Stimulated activated CD8-positive, alpha-beta memory T cell treated with anti-CD3 and anti-CD28 coated beads, Interleukin-7, amount 100 ng/mL, for 24 hours (primary cell): ENCODE measurements at regions not wholly inside any gene's neighbourhood (a gene's known extent, or its start where the extent isn't known, plus 50 kb on each side); places are given as distances from the start of the nearest gene placed in this dataset.

Source experiments
- DNase-seq: peaks from one replicate; pipeline ENCODE4 v3.0.0-alpha.2; 2020; ENCODE audit warnings: low read depth

GRCh38 chr5:40413743-40414142, 266.0 kb upstream of the PTGER4 start:
- no peak for DNase-seq

- no peak for DNase-seq
These were observed 266.9 kb upstream of the PTGER4 start for GRCh38 chr5:40412771-40413170.

GRCh38 chr5:40410964-40411635, 268.6 kb upstream of the PTGER4 start:
- DNase-seq: no peak

- DNase-seq: no peak
These were observed 269.4 kb upstream of the PTGER4 start for GRCh38 chr5:40410231-40410861.

GRCh38 chr5:40409601-40410000, 270.1 kb upstream of the PTGER4 start:
- DNase-seq: no peak

GRCh38 chr5:40406741-40407211, 272.9 kb upstream of the PTGER4 start:
- DNase-seq: no peak

- no peak for DNase-seq
These were observed 273.5 kb upstream of the PTGER4 start for GRCh38 chr5:40405996-40406740.

GRCh38 chr5:40405230-40405629, 274.5 kb upstream of the PTGER4 start:
- DNase-seq: no peak

- no peak for DNase-seq
These were observed 275.1 kb upstream of the PTGER4 start for GRCh38 chr5:40404613-40405012.

GRCh38 chr5:40402007-40402364, 277.7 kb upstream of the PTGER4 start:
- DNase-seq: no peak

GRCh38 chr5:40401284-40402006, 278.3 kb upstream of the PTGER4 start:
- DNase-seq: no peak

GRCh38 chr5:40400245-40400644, 279.5 kb upstream of the PTGER4 start:
- DNase-seq: no peak

- no peak for DNase-seq
These were observed 280.4 kb upstream of the PTGER4 start for GRCh38 chr5:40399349-40399748.

GRCh38 chr5:40397976-40398375, 281.7 kb upstream of the PTGER4 start:
- DNase-seq: no peak

- DNase-seq: no peak
These were observed 282.6 kb upstream of the PTGER4 start for GRCh38 chr5:40397091-40397490.

- DNase-seq: no peak
These were observed 283.4 kb upstream of the PTGER4 start for GRCh38 chr5:40396317-40396716.

GRCh38 chr5:40395251-40395650, 284.5 kb upstream of the PTGER4 start:
- no peak for DNase-seq

- DNase-seq: no peak
These were observed 285.0 kb upstream of the PTGER4 start for GRCh38 chr5:40394698-40395097.

- DNase-seq: no peak
These were observed 288.1 kb upstream of the PTGER4 start for GRCh38 chr5:40391642-40392041.

- DNase-seq: no peak
These were observed 289.2 kb upstream of the PTGER4 start for GRCh38 chr5:40390281-40391149.

- DNase-seq: no peak
These were observed 290.1 kb upstream of the PTGER4 start for GRCh38 chr5:40389591-40389990.

GRCh38 chr5:40386289-40386688, 293.4 kb upstream of the PTGER4 start:
- no peak for DNase-seq
